ENCODE measurements at regions not wholly inside any gene's neighbourhood (a gene's known extent, or its start where the extent isn't known, plus 50 kb on each side); places are given as distances from the start of the nearest gene placed in this dataset.
"Not testable (repeated sequence)": the region's sequence is repeated elsewhere in the genome, so short reads cannot be mapped to it uniquely, and the experiment has no call there.

GRCh38 chr10:38739011-38739775, 645.1 kb downstream of the ZNF37A start:
- DNase-seq (ENCODE audit: low read depth in 1 of 2, low spot score in 2 of 2); H3K4me2 ChIP-seq (ENCODE audit: insufficient read depth in 1 of 2, low read depth in 2 of 2, low read length in 2 of 2); H3K18ac ChIP-seq (ENCODE audit: extremely low read depth, low read length); H2BK5ac ChIP-seq (ENCODE audit: low read depth, low read length); H4K20me1 ChIP-seq (replicated peaks in 1 of 2; ENCODE audit: control insufficient read depth in 1 of 2, insufficient read depth in 2 of 2, low read length in 2 of 2); H3K23ac ChIP-seq (ENCODE audit: insufficient read length); H3K27me3 ChIP-seq (replicated peaks in 1 of 4; ENCODE audit: control insufficient read depth in 3 of 4, extremely low read depth in 1 of 4, insufficient read depth in 3 of 4, low read length in 3 of 4); H4K91ac ChIP-seq (replicated peaks; ENCODE audit: insufficient read length, low read length); H3K23me2 ChIP-seq (ENCODE audit: low read depth, low read length); H3K4me3 ChIP-seq (ENCODE audit: extremely low read depth in 1 of 4, insufficient read depth in 2 of 4, low read depth in 3 of 4, low read length in 4 of 4); H2BK12ac ChIP-seq (ENCODE audit: low read depth, low read length); H3K9ac ChIP-seq (replicated peaks in 1 of 4; ENCODE audit: extremely low read depth in 1 of 4, low read depth in 3 of 4, low read length in 3 of 4); H4K5ac ChIP-seq (ENCODE audit: insufficient read length, low read depth, low read length); H4K8ac ChIP-seq (ENCODE audit: extremely low read depth, insufficient read depth, low read length); H2BK20ac ChIP-seq (ENCODE audit: low read length); H3K79me1 ChIP-seq (ENCODE audit: low read depth, low read length); POLR2A ChIA-PET (ENCODE audit: partially characterized antibody); H3K79me2 ChIP-seq (ENCODE audit: control insufficient read depth in 1 of 2, insufficient read depth in 2 of 2, low read length in 2 of 2); H2AFZ ChIP-seq (ENCODE audit: low read length); H3K14ac ChIP-seq (ENCODE audit: insufficient read length); CTCF ChIA-PET (ENCODE audit: partially characterized antibody); H3K27ac ChIP-seq (ENCODE audit: low read depth, low read length); H2BK15ac ChIP-seq (ENCODE audit: low read length); H2BK120ac ChIP-seq (replicated peaks; ENCODE audit: low read depth, low read length); H3K56ac ChIP-seq (replicated peaks; ENCODE audit: insufficient read length, low read depth, low read length); FAIRE-seq; H3K4me1 ChIP-seq (replicated peaks in 1 of 4; ENCODE audit: control insufficient read depth in 3 of 4, insufficient read depth in 4 of 4, low read length in 3 of 4); H3K36me3 ChIP-seq (ENCODE audit: control insufficient read depth in 2 of 4, insufficient read depth in 4 of 4, low read length in 3 of 4); H2AK5ac ChIP-seq (ENCODE audit: low read depth, low read length); H3K4ac ChIP-seq (replicated peaks; ENCODE audit: insufficient read length, low read depth, low read length): not testable (repeated sequence)
- WGBS, 2 experiments (ENCODE audit: extremely low coverage in 1 of 2, insufficient coverage in 1 of 2, insufficient read length in 1 of 2, insufficient replicate concordance in 2 of 2, low coverage in 1 of 2, low lambda C conversion rate in 2 of 2, missing lambda C conversion rate in 1 of 2), result 79% methylated on average over 5 of the region's 5 CpGs; no CpG with 5 or more reads in 1 of the 2 experiments
- H3K9me3 ChIP-seq (ENCODE audit: insufficient read depth in 2 of 2, low read depth in 1 of 2, low read length in 1 of 2), result peaks cover 31 to 72% of the 10 kb centered on the region in 2 experiments

Measured in H1 (cell line).